ENCODE measurements at regions not wholly inside any gene's neighbourhood (a gene's known extent, or its start where the extent isn't known, plus 50 kb on each side); places are given as distances from the start of the nearest gene placed in this dataset.

- no peaks in the 10 kb centered on the region for H3K27me3 ChIP-seq (ENCODE audit: control insufficient read depth in 1 of 2, insufficient read depth in 1 of 2, low read length in 2 of 2)
- H3K9me3 ChIP-seq (ENCODE audit: control insufficient read depth, low read length) = no peaks in the 10 kb centered on the region
- DNase-seq = peak; percentile 9
- H2AFZ ChIP-seq (ENCODE audit: low read depth, low read length) = no peak overlapping the region
- no peak overlapping the region for H2AK5ac ChIP-seq (ENCODE audit: low read length, severe bottlenecking)
- no peak overlapping the region for H3K14ac ChIP-seq (ENCODE audit: low read length in 2 of 2)
- H3K4ac ChIP-seq (ENCODE audit: low read depth in 1 of 2, low read length in 2 of 2) = no peak overlapping the region
- no peak overlapping the region for H3K27ac ChIP-seq (ENCODE audit: low read length, poor library complexity, severe bottlenecking)
- H3K18ac ChIP-seq (ENCODE audit: low read depth in 1 of 2, low read length in 2 of 2) = no peak overlapping the region
- no peaks in the 10 kb centered on the region for H3K4me1 ChIP-seq (ENCODE audit: control insufficient read depth, insufficient read depth, low read depth, low read length)
- H2BK5ac ChIP-seq (ENCODE audit: low read depth, low read length, poor library complexity, severe bottlenecking) = no peak overlapping the region
- no peaks in the 10 kb centered on the region for H3K79me1 ChIP-seq (replicated peaks; ENCODE audit: low read length, poor library complexity, severe bottlenecking)
- 74% methylated on average over 6 of the region's 7 CpGs for WGBS
- H2BK120ac ChIP-seq (ENCODE audit: low read depth, low read length) = no peak overlapping the region
- H3K9ac ChIP-seq (ENCODE audit: low read length) = no peak overlapping the region
- no peak overlapping the region for H3K4me3 ChIP-seq (ENCODE audit: insufficient read depth in 1 of 2, low read depth in 1 of 2, low read length in 2 of 2)
- no peak overlapping the region for H3K23ac ChIP-seq (ENCODE audit: low read length in 2 of 2)
- no peak overlapping the region for H2BK15ac ChIP-seq (ENCODE audit: low read depth, poor library complexity, severe bottlenecking)
- no peaks in the 10 kb centered on the region for H3K36me3 ChIP-seq (ENCODE audit: control insufficient read depth in 1 of 2, insufficient read depth in 2 of 2, low read depth in 1 of 2, low read length in 2 of 2)
- peak overlapping the region in 1 of 2 experiments; percentile 15 for H2BK12ac ChIP-seq (ENCODE audit: low read length in 2 of 2)
- no peak overlapping the region for H4K91ac ChIP-seq (ENCODE audit: low read length)
- peak overlapping the region; percentile 77 for H4K8ac ChIP-seq (ENCODE audit: low read length)
- no peak overlapping the region for H3K4me2 ChIP-seq (ENCODE audit: low read length, poor library complexity, severe bottlenecking)
These were observed 193.2 kb upstream of the MYOCD start for GRCh38 chr17:12472252-12473173.

GRCh38 chr17:12478311-12478710 is 187.4 kb upstream of the MYOCD start:
- no peak for DNase-seq
- H3K14ac ChIP-seq (ENCODE audit: low read length in 2 of 2) = no peak overlapping the region
- H2BK5ac ChIP-seq (ENCODE audit: low read depth, low read length, poor library complexity, severe bottlenecking) = no peak overlapping the region
- no peaks in the 10 kb centered on the region for H3K9me3 ChIP-seq (ENCODE audit: control insufficient read depth, low read length)
- H2AFZ ChIP-seq (ENCODE audit: low read depth, low read length) = no peak overlapping the region
- H4K91ac ChIP-seq (ENCODE audit: low read length) = no peak overlapping the region
- no peaks in the 10 kb centered on the region for H3K27me3 ChIP-seq (ENCODE audit: control insufficient read depth in 1 of 2, insufficient read depth in 1 of 2, low read length in 2 of 2)
- H3K79me1 ChIP-seq (replicated peaks; ENCODE audit: low read length, poor library complexity, severe bottlenecking) = no peaks in the 10 kb centered on the region
- no peak overlapping the region for H3K4ac ChIP-seq (ENCODE audit: low read depth in 1 of 2, low read length in 2 of 2)
- no peak overlapping the region for H4K8ac ChIP-seq (ENCODE audit: low read length)
- no peak overlapping the region for H2AK5ac ChIP-seq (ENCODE audit: low read length, severe bottlenecking)
- H2BK120ac ChIP-seq (ENCODE audit: low read depth, low read length) = no peak overlapping the region
- H3K27ac ChIP-seq (ENCODE audit: low read length, poor library complexity, severe bottlenecking) = no peak overlapping the region
- WGBS = 99% methylated on average over 6 of the region's 7 CpGs
- no peak overlapping the region for H2BK12ac ChIP-seq (ENCODE audit: low read length in 2 of 2)
- H3K18ac ChIP-seq (ENCODE audit: low read depth in 1 of 2, low read length in 2 of 2) = no peak overlapping the region
- H3K4me2 ChIP-seq (ENCODE audit: low read length, poor library complexity, severe bottlenecking) = no peak overlapping the region
- H3K36me3 ChIP-seq (ENCODE audit: control insufficient read depth in 1 of 2, insufficient read depth in 2 of 2, low read depth in 1 of 2, low read length in 2 of 2) = no peaks in the 10 kb centered on the region
- H3K9ac ChIP-seq (ENCODE audit: low read length) = no peak overlapping the region
- no peak overlapping the region for H3K23ac ChIP-seq (ENCODE audit: low read length in 2 of 2)
- no peak overlapping the region for H3K4me3 ChIP-seq (ENCODE audit: insufficient read depth in 1 of 2, low read depth in 1 of 2, low read length in 2 of 2)
- no peak overlapping the region for H2BK15ac ChIP-seq (ENCODE audit: low read depth, poor library complexity, severe bottlenecking)
- no peaks in the 10 kb centered on the region for H3K4me1 ChIP-seq (ENCODE audit: control insufficient read depth, insufficient read depth, low read depth, low read length)

- H2BK15ac ChIP-seq (ENCODE audit: low read depth, poor library complexity, severe bottlenecking) = no peak overlapping the region
- no peak overlapping the region for H4K8ac ChIP-seq (ENCODE audit: low read length)
- H3K4me1 ChIP-seq (ENCODE audit: control insufficient read depth, insufficient read depth, low read depth, low read length) = no peaks in the 10 kb centered on the region
- H2AFZ ChIP-seq (ENCODE audit: low read depth, low read length) = no peak overlapping the region
- H3K9me3 ChIP-seq (ENCODE audit: control insufficient read depth, low read length) = no peaks in the 10 kb centered on the region
- H3K27ac ChIP-seq (ENCODE audit: low read length, poor library complexity, severe bottlenecking) = no peak overlapping the region
- DNase-seq = peak; percentile 37
- no peaks in the 10 kb centered on the region for H3K36me3 ChIP-seq (ENCODE audit: control insufficient read depth in 1 of 2, insufficient read depth in 2 of 2, low read depth in 1 of 2, low read length in 2 of 2)
- H2BK12ac ChIP-seq (ENCODE audit: low read length in 2 of 2) = no peak overlapping the region
- no peak overlapping the region for H3K14ac ChIP-seq (ENCODE audit: low read length in 2 of 2)
- H3K4me2 ChIP-seq (ENCODE audit: low read length, poor library complexity, severe bottlenecking) = no peak overlapping the region
- H3K4me3 ChIP-seq (ENCODE audit: insufficient read depth in 1 of 2, low read depth in 1 of 2, low read length in 2 of 2) = no peak overlapping the region
- H2BK5ac ChIP-seq (ENCODE audit: low read depth, low read length, poor library complexity, severe bottlenecking) = no peak overlapping the region
- H4K91ac ChIP-seq (ENCODE audit: low read length) = no peak overlapping the region
- H3K23ac ChIP-seq (ENCODE audit: low read length in 2 of 2) = no peak overlapping the region
- 50% methylated on average over 2 of the region's 4 CpGs for WGBS
- no peak overlapping the region for H2BK120ac ChIP-seq (ENCODE audit: low read depth, low read length)
- no peak overlapping the region for H2AK5ac ChIP-seq (ENCODE audit: low read length, severe bottlenecking)
- H3K9ac ChIP-seq (ENCODE audit: low read length) = no peak overlapping the region
- no peak overlapping the region for H3K18ac ChIP-seq (ENCODE audit: low read depth in 1 of 2, low read length in 2 of 2)
- no peaks in the 10 kb centered on the region for H3K27me3 ChIP-seq (ENCODE audit: control insufficient read depth in 1 of 2, insufficient read depth in 1 of 2, low read length in 2 of 2)
- H3K79me1 ChIP-seq (replicated peaks; ENCODE audit: low read length, poor library complexity, severe bottlenecking) = no peaks in the 10 kb centered on the region
- no peak overlapping the region for H3K4ac ChIP-seq (ENCODE audit: low read depth in 1 of 2, low read length in 2 of 2)
These were observed 180.3 kb upstream of the MYOCD start for GRCh38 chr17:12485361-12485906.

- no peak overlapping the region for H3K4me2 ChIP-seq (ENCODE audit: low read length, poor library complexity, severe bottlenecking)
- H2BK5ac ChIP-seq (ENCODE audit: low read depth, low read length, poor library complexity, severe bottlenecking) = no peak overlapping the region
- no peak overlapping the region for H3K4ac ChIP-seq (ENCODE audit: low read depth in 1 of 2, low read length in 2 of 2)
- no peaks in the 10 kb centered on the region for H3K27me3 ChIP-seq (ENCODE audit: control insufficient read depth in 1 of 2, insufficient read depth in 1 of 2, low read length in 2 of 2)
- H3K79me1 ChIP-seq (replicated peaks; ENCODE audit: low read length, poor library complexity, severe bottlenecking) = no peaks in the 10 kb centered on the region
- WGBS = 75% methylated on average over 1 of the region's 3 CpGs
- no peaks in the 10 kb centered on the region for H3K4me1 ChIP-seq (ENCODE audit: control insufficient read depth, insufficient read depth, low read depth, low read length)
- H3K23ac ChIP-seq (ENCODE audit: low read length in 2 of 2) = no peak overlapping the region
- H3K27ac ChIP-seq (ENCODE audit: low read length, poor library complexity, severe bottlenecking) = no peak overlapping the region
- no peak overlapping the region for H3K9ac ChIP-seq (ENCODE audit: low read length)
- no peak overlapping the region for H4K8ac ChIP-seq (ENCODE audit: low read length)
- no peak for DNase-seq
- no peak overlapping the region for H3K4me3 ChIP-seq (ENCODE audit: insufficient read depth in 1 of 2, low read depth in 1 of 2, low read length in 2 of 2)
- no peak overlapping the region for H3K18ac ChIP-seq (ENCODE audit: low read depth in 1 of 2, low read length in 2 of 2)
- H2BK15ac ChIP-seq (ENCODE audit: low read depth, poor library complexity, severe bottlenecking) = no peak overlapping the region
- no peak overlapping the region for H4K91ac ChIP-seq (ENCODE audit: low read length)
- no peak overlapping the region for H2BK120ac ChIP-seq (ENCODE audit: low read depth, low read length)
- H3K36me3 ChIP-seq (ENCODE audit: control insufficient read depth in 1 of 2, insufficient read depth in 2 of 2, low read depth in 1 of 2, low read length in 2 of 2) = no peaks in the 10 kb centered on the region
- H3K14ac ChIP-seq (ENCODE audit: low read length in 2 of 2) = no peak overlapping the region
- H2AK5ac ChIP-seq (ENCODE audit: low read length, severe bottlenecking) = no peak overlapping the region
- no peak overlapping the region for H2BK12ac ChIP-seq (ENCODE audit: low read length in 2 of 2)
- H3K9me3 ChIP-seq (ENCODE audit: control insufficient read depth, low read length) = no peaks in the 10 kb centered on the region
- no peak overlapping the region for H2AFZ ChIP-seq (ENCODE audit: low read depth, low read length)
These were observed 176.4 kb upstream of the MYOCD start for GRCh38 chr17:12489325-12489724.
